Left renal pelvis (tissue), 4 donors: ENCODE measurements at regions not wholly inside any gene's neighbourhood (a gene's known extent, or its start where the extent isn't known, plus 50 kb on each side); places are given as distances from the start of the nearest gene placed in this dataset.
"Not testable (repeated sequence)": the region's sequence is repeated elsewhere in the genome, so short reads cannot be mapped to it uniquely, and the experiment has no call there.

Source experiments
- DNase-seq, 4 donors: peaks; one replicate each; pipeline ENCODE4 v3.0.0-alpha.2; 2013; ENCODE audit warnings: low read depth in 4 of 4, low spot score in 3 of 4

- no peak for DNase-seq
These were observed 449.2 kb upstream of the ACTBL2 start for GRCh38 chr5:57931807-57932206.

- DNase-seq: no peak
These were observed 448.7 kb upstream of the ACTBL2 start for GRCh38 chr5:57931352-57931751.

- DNase-seq: no peak
These were observed 446.7 kb upstream of the ACTBL2 start for GRCh38 chr5:57929271-57929670.

GRCh38 chr5:57923094-57923493, 440.5 kb upstream of the ACTBL2 start:
- not testable (repeated sequence) for DNase-seq

GRCh38 chr5:57917004-57917403, 434.4 kb upstream of the ACTBL2 start:
- DNase-seq: no peak

GRCh38 chr5:57915536-57915935, 432.9 kb upstream of the ACTBL2 start:
- DNase-seq: no peak

GRCh38 chr5:57911438-57911837, 428.8 kb upstream of the ACTBL2 start:
- no peak for DNase-seq

GRCh38 chr5:57906671-57907070, 424.1 kb upstream of the ACTBL2 start:
- DNase-seq: no peak

- no peak for DNase-seq
These were observed 420.8 kb upstream of the ACTBL2 start for GRCh38 chr5:57903458-57903857.

GRCh38 chr5:57902095-57902494, 419.5 kb upstream of the ACTBL2 start:
- no peak for DNase-seq

GRCh38 chr5:57900381-57900944, 417.9 kb upstream of the ACTBL2 start:
- DNase-seq: no peak

GRCh38 chr5:57896576-57896975, 414.0 kb upstream of the ACTBL2 start:
- no peak for DNase-seq

GRCh38 chr5:57895766-57896165, 413.2 kb upstream of the ACTBL2 start:
- no peak for DNase-seq

- no peak for DNase-seq
These were observed 411.3 kb upstream of the ACTBL2 start for GRCh38 chr5:57893926-57894325.

- DNase-seq: no peak
These were observed 408.8 kb upstream of the ACTBL2 start for GRCh38 chr5:57891443-57891842.

- no peak for DNase-seq
These were observed 406.9 kb upstream of the ACTBL2 start for GRCh38 chr5:57889558-57889957.

- peak in 3 of 4 donors; percentile 26 to 29 (median 27) for DNase-seq
These were observed 405.4 kb upstream of the ACTBL2 start for GRCh38 chr5:57887851-57888621.

GRCh38 chr5:57884346-57885102, 401.9 kb upstream of the ACTBL2 start:
- no peak for DNase-seq

GRCh38 chr5:57880216-57880615, 397.6 kb upstream of the ACTBL2 start:
- no peak for DNase-seq

- DNase-seq: no peak
These were observed 395.7 kb upstream of the ACTBL2 start for GRCh38 chr5:57878301-57878722.

- no peak for DNase-seq
These were observed 388.9 kb upstream of the ACTBL2 start for GRCh38 chr5:57871496-57871895.

- DNase-seq: not testable (repeated sequence)
These were observed 387.7 kb upstream of the ACTBL2 start for GRCh38 chr5:57870267-57870666.
